IMR-90 (cell line): ENCODE measurements at regions not wholly inside any gene's neighbourhood (a gene's known extent, or its start where the extent isn't known, plus 50 kb on each side); places are given as distances from the start of the nearest gene placed in this dataset.

Source experiments
- ATAC-seq: fragments of 200-7000 bp; cut with Tn5 transposase; 2 replicates; pipeline ENCODE4 v1.9.1; 2020; ENCODE audit warnings: low read depth, mild to moderate bottlenecking, moderate library complexity
- BruUV-seq: library from RNA; stranded (reverse); fragments of 400-500 nt; replicated peaks from 2 replicates; lab custom pipeline; 2021; lab: Mats Ljungman, UMichigan
- CTCF ChIA-PET: fragments of 300-600 bp; formaldehyde crosslinking; extraction: SDS; loops from one replicate; lab custom pipeline; 2021; ENCODE audit warnings: antibody characterized with exemption; lab: Yijun Ruan, JAX
- POLR2A ChIA-PET: fragments of 300-600 bp; sonication (Branson Sonifier 250); formaldehyde crosslinking; loops from one replicate; lab custom pipeline; 2022; ENCODE audit warnings: antibody characterized with exemption; ENCODE audit not compliant: unreplicated experiment; lab: Charles Lee
- DNase-seq: peaks from one replicate; pipeline ENCODE4 v3.0.0; 2013
- H2AFZ ChIP-seq: replicated peaks from 2 replicates; pipeline ENCODE3; 2013; ENCODE audit warnings: low read length, mild to moderate bottlenecking; ENCODE audit not compliant: poor library complexity
- H2AK5ac ChIP-seq: 2 replicates; pipeline ENCODE4 v1.6.1; 2013; ENCODE audit warnings: low read depth, low read length, inconsistent platforms
- H2AK9ac ChIP-seq: replicated peaks from 2 replicates; pipeline ENCODE3; 2013; ENCODE audit warnings: mild to moderate bottlenecking, low read depth, low read length, moderate library complexity; ENCODE audit not compliant: poor library complexity
- H2BK120ac ChIP-seq: 2 replicates; pipeline ENCODE4 v1.6.1; 2013; ENCODE audit warnings: low read depth, low read length, inconsistent platforms
- H2BK15ac ChIP-seq: 3 replicates; pipeline ENCODE4 v1.6.1; 2013; ENCODE audit warnings: low read depth, low read length, inconsistent platforms
- H2BK20ac ChIP-seq: 2 replicates; pipeline ENCODE4 v1.6.1; 2013; ENCODE audit warnings: low read depth, mild to moderate bottlenecking, inconsistent platforms, low read length, moderate library complexity
- H2BK5ac ChIP-seq: 2 replicates; pipeline ENCODE4 v1.6.1; 2013; ENCODE audit warnings: mild to moderate bottlenecking, low read depth, low read length, inconsistent platforms; ENCODE audit not compliant: poor library complexity, severe bottlenecking
- H3K14ac ChIP-seq: replicated peaks from 2 replicates; pipeline ENCODE4 v1.6.1; 2013; ENCODE audit warnings: low read depth, low read length, inconsistent platforms
- H3K18ac ChIP-seq: 2 replicates; pipeline ENCODE4 v1.6.1; 2013; ENCODE audit warnings: low read depth, low read length, control low read depth
- H3K23ac ChIP-seq: 2 replicates; pipeline ENCODE4 v1.6.1; 2013; ENCODE audit warnings: low read depth, low read length, inconsistent platforms
- H3K27ac ChIP-seq: 2 replicates; pipeline ENCODE4 v1.5.1; 2013; ENCODE audit warnings: mild to moderate bottlenecking, control low read depth, low read length; ENCODE audit not compliant: insufficient read depth
- H3K27me3 ChIP-seq: 2 replicates; pipeline ENCODE4 v1.6.1; 2013; ENCODE audit warnings: low read length; ENCODE audit not compliant: control insufficient read depth, insufficient read depth
- H3K36me3 ChIP-seq: 2 replicates; pipeline ENCODE4 v1.6.1; 2013; ENCODE audit warnings: low read length, mixed read lengths; ENCODE audit not compliant: control insufficient read depth, insufficient read depth
- H3K4ac ChIP-seq: 2 replicates; pipeline ENCODE4 v1.6.1; 2013; ENCODE audit warnings: low read depth, low read length, inconsistent platforms
- H3K4me1 ChIP-seq: 2 replicates; pipeline ENCODE4 v1.6.1; 2013; ENCODE audit warnings: low read length, mixed read lengths; ENCODE audit not compliant: control insufficient read depth, insufficient read depth
- H3K4me2 ChIP-seq: 2 replicates; pipeline ENCODE4 v1.6.1; 2013; ENCODE audit warnings: low read depth, mild to moderate bottlenecking, control low read depth, low read length, moderate library complexity
- H3K4me3 ChIP-seq: 2 replicates; pipeline ENCODE4 v1.5.1; 2013; ENCODE audit warnings: low read depth, mild to moderate bottlenecking, control low read depth, low read length, moderate library complexity; ENCODE audit not compliant: insufficient read depth
- H3K56ac ChIP-seq: 2 replicates; pipeline ENCODE4 v1.6.1; 2013; ENCODE audit warnings: low read length, inconsistent platforms; ENCODE audit not compliant: insufficient read depth; ENCODE audit errors: extremely low read depth
- H3K79me1 ChIP-seq, 2 experiments: 2 replicates each; pipeline ENCODE4 v1.6.1; 2013; ENCODE audit warnings: low read length in 2 of 2, inconsistent platforms in 1 of 2, low read depth in 1 of 2
- H3K9ac ChIP-seq: 2 replicates; pipeline ENCODE4 v1.6.1; 2013; ENCODE audit warnings: low read depth, low read length, control low read depth
- H3K9me1 ChIP-seq: 2 replicates; pipeline ENCODE4 v1.6.1; 2013; ENCODE audit warnings: low read length, inconsistent platforms; ENCODE audit not compliant: insufficient read depth
- H3K9me3 ChIP-seq: 2 replicates; pipeline ENCODE4 v1.6.1; 2013; ENCODE audit warnings: low read length; ENCODE audit not compliant: control insufficient read depth, insufficient read depth
- H4K20me1 ChIP-seq: 2 replicates; pipeline ENCODE4 v1.6.1; 2013; ENCODE audit warnings: low read length, inconsistent platforms; ENCODE audit not compliant: insufficient read depth
- H4K5ac ChIP-seq: 2 replicates; pipeline ENCODE4 v1.6.1; 2013; ENCODE audit warnings: mild to moderate bottlenecking, low read depth, low read length, control low read depth
- H4K8ac ChIP-seq, 2 experiments: 2 replicates each; pipeline ENCODE4 v1.6.1; 2013; ENCODE audit warnings: low read depth in 2 of 2, low read length in 2 of 2, control low read depth in 1 of 2, inconsistent platforms in 1 of 2
- H4K91ac ChIP-seq: 2 replicates; pipeline ENCODE4 v1.6.1; 2013; ENCODE audit warnings: low read depth, low read length, inconsistent platforms; ENCODE audit not compliant: insufficient read depth
- BHLHE40 ChIP-seq: fragments of 150-350 bp; IDR thresholded peaks from 2 replicates; pipeline ENCODE4 v1.6.1; 2016; ENCODE audit warnings: mild to moderate bottlenecking, low read depth, low read length
- CEBPB ChIP-seq: IDR thresholded peaks from 2 replicates; pipeline ENCODE4 v1.6.1; 2012; ENCODE audit warnings: low read depth, low read length, improper control_type of control experiment
- CHD1 ChIP-seq: IDR thresholded peaks from 2 replicates; pipeline ENCODE4 v1.6.1; 2012; ENCODE audit warnings: low read depth, low read length, improper control_type of control experiment
- FOS ChIP-seq: fragments of 150-350 bp; IDR thresholded peaks from 2 replicates; pipeline ENCODE4 v1.6.1; 2016; ENCODE audit warnings: low read depth, low read length
- MAFK ChIP-seq: IDR thresholded peaks from 2 replicates; pipeline ENCODE4 v1.6.1; 2012; ENCODE audit warnings: low read depth, low read length, improper control_type of control experiment
- MAZ ChIP-seq: IDR thresholded peaks from 2 replicates; pipeline ENCODE4 v1.6.1; 2012; ENCODE audit warnings: low read depth, mild to moderate bottlenecking, low read length, improper control_type of control experiment, moderate library complexity, borderline replicate concordance
- MXI1 ChIP-seq: IDR thresholded peaks from 2 replicates; pipeline ENCODE4 v1.6.1; 2012; ENCODE audit warnings: low read depth, mild to moderate bottlenecking, low read length, moderate library complexity, borderline replicate concordance
- POLR2A ChIP-seq: IDR thresholded peaks from 2 replicates; pipeline ENCODE4 v1.6.1; 2012; ENCODE audit warnings: mild to moderate bottlenecking, low read depth, low read length
- RAD21 ChIP-seq: IDR thresholded peaks from 2 replicates; pipeline ENCODE4 v1.6.1; 2012; ENCODE audit warnings: low read length, improper control_type of control experiment
- RCOR1 ChIP-seq: IDR thresholded peaks from 2 replicates; pipeline ENCODE4 v1.6.1; 2012; ENCODE audit warnings: mild to moderate bottlenecking, low read length, improper control_type of control experiment; ENCODE audit not compliant: insufficient replicate concordance
- RFX5 ChIP-seq: IDR thresholded peaks from 2 replicates; pipeline ENCODE4 v1.8.0; 2012; ENCODE audit warnings: low read depth, mild to moderate bottlenecking, low read length, moderate library complexity
- SMC3 ChIP-seq: fragments of 150-350 bp; IDR thresholded peaks from 2 replicates; pipeline ENCODE4 v1.6.1; 2016; ENCODE audit warnings: low read depth, mild to moderate bottlenecking, antibody characterized with exemption, low read length, moderate library complexity
- WGBS, 2 experiments: methylation state at CpG; one replicate each; pipeline versions ENCODE4 v1.1.5 to v1.1.7; 2013; ENCODE audit warnings: missing lambda C conversion rate in 2 of 2; ENCODE audit not compliant: insufficient read length in 1 of 2; ENCODE audit errors: extremely low coverage in 2 of 2; 5-methylcytosine and 5-hydroxymethylcytosine counted together
- dilution Hi-C: fragments of 300-500 bp; cut with HindIII; formaldehyde crosslinking; loops from one replicate; pipeline ENCODE4 v1.14.3; 2018; ENCODE audit warnings: low sequenced_read_pairs; ENCODE audit not compliant: unreplicated experiment
- in situ Hi-C: fragments of 300-500 bp; cut with MboI; formaldehyde crosslinking; loops from 3 replicates; pipeline ENCODE4 v1.14.3; 2019; ENCODE audit warnings: low sequenced_read_pairs, inconsistent platforms, mixed read lengths
- intact Hi-C: fragments of 100-400 bp; cut with micrococcal nuclease; formaldehyde crosslinking; loops from 2 replicates; pipeline ENCODE4 v1.10.0; 2022
- TF ChIP-seq, protein P1 (sequence below): fragments of 150-350 bp; IDR thresholded peaks from 2 replicates; pipeline ENCODE4 v1.6.1; 2016; ENCODE audit warnings: low read depth, mild to moderate bottlenecking, low read length, moderate library complexity, borderline replicate concordance
- TF ChIP-seq, protein P2 (sequence below): fragments of 150-350 bp; IDR thresholded peaks from 2 replicates; pipeline ENCODE4 v1.6.1; 2017; ENCODE audit warnings: mild to moderate bottlenecking, antibody characterized with exemption, low read length, low read depth

DNA sequence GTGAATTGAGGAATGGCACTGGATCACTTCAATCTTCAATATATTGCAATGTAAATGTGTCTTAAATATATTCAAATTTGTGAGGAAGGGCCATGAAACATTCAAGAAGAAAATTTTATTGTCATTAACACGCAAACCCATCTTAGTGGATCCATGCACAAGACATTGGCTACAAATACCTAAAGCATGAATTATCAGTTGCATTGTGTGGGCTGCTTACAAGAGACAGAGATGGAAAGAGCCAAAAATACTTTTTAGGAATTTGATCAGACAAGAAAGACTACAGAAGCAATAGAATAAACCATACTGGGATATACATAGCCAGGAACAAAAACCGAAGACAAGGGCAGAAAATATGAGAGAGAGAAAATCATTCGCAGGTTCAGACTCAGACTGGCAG lies 616.2 kb upstream of the GRIA3 start:
- BruUV-seq, result no TSS peak
- Histone ChIP-seq H3K18ac (no peak overlapping the region), H2BK15ac (no peak overlapping the region), H3K9me3 (0 out of 2 replicates have a peak, but pooled peaks cover 2% of the 10 kb centered on the region), H3K9me1 (no peaks in the 10 kb centered on the region), H4K8ac (no peak overlapping the region), H3K27me3 (no peaks in the 10 kb centered on the region), H3K9ac (no peak overlapping the region), H3K4me1 (no peaks in the 10 kb centered on the region), H2AK9ac (no peak overlapping the region), H3K23ac (no peak overlapping the region), H3K4me2 (no peak overlapping the region), H4K91ac (no peak overlapping the region), H3K14ac (no peak overlapping the region), H3K56ac (no peak overlapping the region), H3K36me3 (no peaks in the 10 kb centered on the region), H4K20me1 (no peaks in the 10 kb centered on the region), H2AK5ac (no peak overlapping the region), H3K27ac (no peak overlapping the region), H4K5ac (no peak overlapping the region), H3K4me3 (no peak overlapping the region), H2BK5ac (no peak overlapping the region), H3K4ac (no peak overlapping the region), H2BK120ac (no peak overlapping the region), H2BK20ac (no peak overlapping the region), H3K79me1 (no peaks in the 10 kb centered on the region), H2AFZ (no peak overlapping the region)
- ChIA-PET CTCF (no interaction called here), POLR2A (no interaction called here)
- WGBS, 2 experiments, result no CpG with 5 or more reads among the region's 3 CpGs
- DNase-seq (no peak), ATAC-seq (no peak)
- intact Hi-C loops, result no loop called here
- dilution Hi-C loops, result no loop called here
- TF ChIP-seq, protein P1, sequence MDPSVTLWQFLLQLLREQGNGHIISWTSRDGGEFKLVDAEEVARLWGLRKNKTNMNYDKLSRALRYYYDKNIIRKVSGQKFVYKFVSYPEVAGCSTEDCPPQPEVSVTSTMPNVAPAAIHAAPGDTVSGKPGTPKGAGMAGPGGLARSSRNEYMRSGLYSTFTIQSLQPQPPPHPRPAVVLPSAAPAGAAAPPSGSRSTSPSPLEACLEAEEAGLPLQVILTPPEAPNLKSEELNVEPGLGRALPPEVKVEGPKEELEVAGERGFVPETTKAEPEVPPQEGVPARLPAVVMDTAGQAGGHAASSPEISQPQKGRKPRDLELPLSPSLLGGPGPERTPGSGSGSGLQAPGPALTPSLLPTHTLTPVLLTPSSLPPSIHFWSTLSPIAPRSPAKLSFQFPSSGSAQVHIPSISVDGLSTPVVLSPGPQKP, result no peak
- TF ChIP-seq MAFK, result no peak
- no peak for TF ChIP-seq POLR2A
- TF ChIP-seq BHLHE40, result no peak
- no peak for TF ChIP-seq FOS
- no peak for TF ChIP-seq RCOR1
- no peak for TF ChIP-seq RAD21
- no peak for TF ChIP-seq SMC3
- TF ChIP-seq MAZ, result no peak
- TF ChIP-seq CHD1, result no peak
- TF ChIP-seq RFX5, result no peak
- TF ChIP-seq MXI1, result no peak
- TF ChIP-seq, protein P2, sequence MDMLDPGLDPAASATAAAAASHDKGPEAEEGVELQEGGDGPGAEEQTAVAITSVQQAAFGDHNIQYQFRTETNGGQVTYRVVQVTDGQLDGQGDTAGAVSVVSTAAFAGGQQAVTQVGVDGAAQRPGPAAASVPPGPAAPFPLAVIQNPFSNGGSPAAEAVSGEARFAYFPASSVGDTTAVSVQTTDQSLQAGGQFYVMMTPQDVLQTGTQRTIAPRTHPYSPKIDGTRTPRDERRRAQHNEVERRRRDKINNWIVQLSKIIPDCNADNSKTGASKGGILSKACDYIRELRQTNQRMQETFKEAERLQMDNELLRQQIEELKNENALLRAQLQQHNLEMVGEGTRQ, result no peak
- no peak for TF ChIP-seq CEBPB
- in situ Hi-C loops, result no loop called here
